NCI-H774 (cell line): ENCODE measurements at regions not wholly inside any gene's neighbourhood (a gene's known extent, or its start where the extent isn't known, plus 50 kb on each side); places are given as distances from the start of the nearest gene placed in this dataset.

Source experiments
- DNase-seq: peaks from one replicate; lab custom pipeline; 2025; lab: John Stamatoyannopoulos, UW

- peak; percentile 74 for DNase-seq
Measured at GRCh38 chr21:16587141-16587581, 857.4 kb downstream of the USP25 start.

- no peak for DNase-seq
Measured at GRCh38 chr21:16587681-16588375, 858.0 kb downstream of the USP25 start.

GRCh38 chr21:16588433-16588860, 858.7 kb downstream of the USP25 start:
- DNase-seq: no peak

- no peak for DNase-seq
Measured at GRCh38 chr21:16589006-16589898, 859.5 kb downstream of the USP25 start.

GRCh38 chr21:16590186-16590585, 860.4 kb downstream of the USP25 start:
- no peak for DNase-seq

- no peak for DNase-seq
Measured at GRCh38 chr21:16590641-16591292, 861.0 kb downstream of the USP25 start.

GRCh38 chr21:16592381-16592780, 862.6 kb downstream of the USP25 start:
- DNase-seq: no peak

GRCh38 chr21:16594191-16594590, 864.4 kb downstream of the USP25 start:
- no peak for DNase-seq

- DNase-seq: no peak
Measured at GRCh38 chr21:16596369-16596768, 866.6 kb downstream of the USP25 start.

GRCh38 chr21:16597753-16598152, 868.0 kb downstream of the USP25 start:
- no peak for DNase-seq

- DNase-seq: no peak
Measured at GRCh38 chr21:16605597-16605996, 875.8 kb downstream of the USP25 start.

GRCh38 chr21:16606271-16606670, 876.5 kb downstream of the USP25 start:
- no peak for DNase-seq

- DNase-seq: no peak
Measured at GRCh38 chr21:16608209-16608830, 878.5 kb downstream of the USP25 start.

GRCh38 chr21:16619281-16619680, 889.5 kb downstream of the USP25 start:
- DNase-seq: no peak

- no peak for DNase-seq
Measured at GRCh38 chr21:16620786-16621320, 891.1 kb downstream of the USP25 start.

- DNase-seq: peak; percentile 27
Measured at GRCh38 chr21:16624479-16625118, 888.2 kb upstream of the CXADR start.

- DNase-seq: no peak
Measured at GRCh38 chr21:16625491-16625890, 887.4 kb upstream of the CXADR start.

- DNase-seq: no peak
Measured at GRCh38 chr21:16633831-16634459, 878.9 kb upstream of the CXADR start.

- DNase-seq: peak; percentile 33
Measured at GRCh38 chr21:16634515-16634914, 878.3 kb upstream of the CXADR start.

- DNase-seq: no peak
Measured at GRCh38 chr21:16640297-16641027, 872.4 kb upstream of the CXADR start.
